CD4-positive, alpha-beta T cell (primary cell): ENCODE measurements at regions not wholly inside any gene's neighbourhood (a gene's known extent, or its start where the extent isn't known, plus 50 kb on each side); places are given as distances from the start of the nearest gene placed in this dataset.
"Not testable (repeated sequence)": the region's sequence is repeated elsewhere in the genome, so short reads cannot be mapped to it uniquely, and the experiment has no call there.

Experiments used
- ATAC-seq: fragments of 200-7000 bp; cut with Tn5 transposase; one replicate; pipeline ENCODE4 v1.10.0; 2022; ENCODE audit warnings: mild to moderate bottlenecking; ENCODE audit not compliant: poor library complexity
- CTCF ChIA-PET: fragments of 350-600 bp; sonication (Branson Sonifier 250); formaldehyde crosslinking; loops from one replicate; lab custom pipeline; 2021; ENCODE audit warnings: antibody characterized with exemption, inconsistent platforms; lab: Charles Lee
- POLR2A ChIA-PET: fragments of 350-600 bp; sonication (Branson Sonifier 250); formaldehyde crosslinking; loops from one replicate; lab custom pipeline; 2021; ENCODE audit warnings: antibody characterized with exemption, inconsistent platforms; lab: Charles Lee
- DNase-seq, 14 experiments: peaks; one replicate each; pipeline ENCODE4 v3.0.0-alpha.2; 2013 to 2020; ENCODE audit warnings: mixed read lengths in 2 of 14
- H3K27ac ChIP-seq, 2 donors: one replicate each; pipeline versions ENCODE4 v1.5.1 to v1.7.0; 2013; ENCODE audit warnings: low read length in 2 of 2, low read depth in 1 of 2, mild to moderate bottlenecking in 1 of 2
- H3K27me3 ChIP-seq, 2 experiments: 1 replicate in 1 of 2; 2 replicates in 1 of 2; pipeline versions ENCODE4 v1.6.1 to v1.7.0; 2013; ENCODE audit warnings: low read length in 2 of 2, control low read depth in 1 of 2, mild to moderate bottlenecking in 1 of 2, moderate library complexity in 1 of 2; ENCODE audit not compliant: insufficient read depth in 2 of 2, control insufficient read depth in 1 of 2
- H3K36me3 ChIP-seq: one replicate; pipeline ENCODE4 v1.6.1; 2013; ENCODE audit warnings: low read length, control low read depth; ENCODE audit not compliant: insufficient read depth
- H3K4me1 ChIP-seq: one replicate; pipeline ENCODE4 v1.6.1; 2013; ENCODE audit warnings: low read length, control low read depth; ENCODE audit not compliant: insufficient read depth
- H3K4me3 ChIP-seq: one replicate; pipeline ENCODE4 v1.5.1; 2013; ENCODE audit warnings: mild to moderate bottlenecking, low read length, moderate library complexity
- H3K9me3 ChIP-seq, 2 experiments: 1 replicate in 1 of 2; 2 replicates in 1 of 2; pipeline versions ENCODE4 v1.6.1 to v1.7.0; 2013; ENCODE audit warnings: low read length in 2 of 2, mild to moderate bottlenecking in 2 of 2, control low read depth in 1 of 2, moderate library complexity in 1 of 2; ENCODE audit not compliant: control insufficient read depth in 1 of 2, insufficient read depth in 1 of 2
- H3K27ac Mint-ChIP-seq: one replicate; pipeline ENCODE4 v1.8.0; 2020; ENCODE audit warnings: mixed read lengths
- H3K27me3 Mint-ChIP-seq: one replicate; pipeline ENCODE4 v1.8.0; 2021; ENCODE audit warnings: mixed read lengths
- H3K36me3 Mint-ChIP-seq: one replicate; pipeline ENCODE4 v1.8.0; 2021; ENCODE audit warnings: low read depth, mixed read lengths
- H3K4me1 Mint-ChIP-seq: one replicate; pipeline ENCODE4 v1.8.0; 2021; ENCODE audit warnings: low read depth, mixed read lengths
- H3K4me3 Mint-ChIP-seq: one replicate; pipeline ENCODE4 v1.8.0; 2020; ENCODE audit warnings: mild to moderate bottlenecking, mixed read lengths
- H3K9me3 Mint-ChIP-seq: one replicate; pipeline ENCODE4 v1.8.0; 2020; ENCODE audit warnings: mixed read lengths
- CTCF ChIP-seq: fragments of 200-600 bp; IDR thresholded peaks from one replicate; pipeline ENCODE4 v1.8.0; 2022; ENCODE audit warnings: antibody characterized with exemption, mild to moderate bottlenecking
- intact Hi-C, 2 experiments: fragments of 100-400 bp; cut with DNase I in 1 of 2; cut with micrococcal nuclease in 1 of 2; formaldehyde crosslinking; loops; one replicate each; pipeline versions ENCODE4 v1.15.1 to v1.9.0; 2023 to 2025; cut with DNase I, micrococcal nuclease

DNA sequence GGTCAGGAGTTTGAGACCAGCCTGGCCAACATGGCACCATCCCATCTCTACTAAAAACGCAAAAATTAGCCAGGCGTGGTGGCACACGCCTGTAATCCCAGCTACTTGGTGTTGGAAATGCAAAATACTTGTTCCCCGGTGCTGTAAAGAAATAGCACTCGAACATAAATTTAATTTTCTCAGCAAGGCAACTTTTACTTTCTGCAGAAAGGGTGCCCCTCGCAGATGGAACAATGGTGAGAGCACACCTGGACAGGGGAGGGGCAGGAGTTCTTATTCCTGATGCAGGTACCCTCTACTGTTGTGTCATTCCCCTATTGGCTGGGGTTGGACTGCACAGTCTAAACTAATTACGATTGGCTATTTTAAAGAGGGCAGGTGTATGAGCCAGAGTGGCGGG lies 139.7 kb downstream of the FHIP1A start:
- H3K27me3 Mint-ChIP-seq: peaks cover 17% of the 10 kb centered on the region
- H3K27ac ChIP-seq: no peak overlapping the region
- H3K4me1 ChIP-seq: no peaks in the 10 kb centered on the region
- DNase-seq (no peak), ATAC-seq (no peak)
- peaks cover 5% of the 10 kb centered on the region for H3K36me3 Mint-ChIP-seq
- TF ChIP-seq CTCF: no peak
- H3K9me3 ChIP-seq: peaks cover 17 to 20% of the 10 kb centered on the region in 2 experiments
- H3K36me3 ChIP-seq: no peaks in the 10 kb centered on the region
- H3K27ac Mint-ChIP-seq: no peak overlapping the region
- ChIA-PET POLR2A (no interaction called here), CTCF (no interaction called here)
- intact Hi-C loops: no loop called here
- H3K4me3 Mint-ChIP-seq: no peak overlapping the region
- H3K9me3 Mint-ChIP-seq: peaks cover 9% of the 10 kb centered on the region
- no peak overlapping the region for H3K4me3 ChIP-seq
- H3K27me3 ChIP-seq: peaks cover 0 to 7% of the 10 kb centered on the region in 2 experiments
- no peaks in the 10 kb centered on the region for H3K4me1 Mint-ChIP-seq

- H3K4me3 Mint-ChIP-seq, ATAC-seq, DNase-seq, CTCF ChIA-PET, H3K4me3 ChIP-seq, POLR2A ChIA-PET, H3K36me3 Mint-ChIP-seq, H3K27ac ChIP-seq, H3K4me1 Mint-ChIP-seq, H3K27me3 ChIP-seq, H3K9me3 Mint-ChIP-seq, intact Hi-C loops, H3K36me3 ChIP-seq, H3K4me1 ChIP-seq, H3K27ac Mint-ChIP-seq: not testable (repeated sequence)
- H3K9me3 ChIP-seq: peaks cover 17 to 20% of the 10 kb centered on the region in 2 experiments
- peaks cover 18% of the 10 kb centered on the region for H3K27me3 Mint-ChIP-seq
Measured at GRCh38 chr4:151549378-151549777, 140.4 kb downstream of the FHIP1A start.

DNA sequence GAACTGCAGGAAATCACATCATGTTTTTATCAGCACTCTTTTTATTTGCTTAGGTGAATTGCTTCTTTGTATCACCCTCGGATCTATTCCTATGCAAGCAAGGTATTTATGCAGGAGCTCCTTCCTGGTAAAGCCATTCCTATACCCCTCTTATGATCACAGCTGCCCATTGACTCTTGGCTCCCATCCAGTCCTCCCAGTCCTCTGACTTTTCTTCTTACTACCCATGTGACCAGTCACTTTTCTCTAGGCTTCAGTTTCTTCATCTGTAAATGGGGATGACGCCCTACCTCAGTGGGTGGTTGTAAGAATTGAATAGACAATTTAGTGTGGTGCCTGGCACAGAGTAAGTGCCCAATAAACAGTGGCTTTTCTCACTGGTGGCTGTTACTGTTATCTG lies 144.9 kb downstream of the FHIP1A start:
- H3K9me3 ChIP-seq: peaks cover 4 to 8% of the 10 kb centered on the region in 2 experiments
- H3K27ac ChIP-seq: no peak overlapping the region
- H3K4me3 ChIP-seq: no peak overlapping the region
- intact Hi-C loops: no loop called here
- Mint-ChIP-seq H3K36me3 (peaks cover 3% of the 10 kb centered on the region), H3K27me3 (peaks cover 46% of the 10 kb centered on the region), H3K27ac (no peak overlapping the region), H3K4me1 (no peaks in the 10 kb centered on the region), H3K4me3 (no peak overlapping the region), H3K9me3 (peaks cover 7% of the 10 kb centered on the region)
- ATAC-seq (no peak), DNase-seq (no peak)
- TF ChIP-seq CTCF: no peak
- no peaks in the 10 kb centered on the region for H3K36me3 ChIP-seq
- no peaks in the 10 kb centered on the region for H3K4me1 ChIP-seq
- ChIA-PET POLR2A (no interaction called here), CTCF (no interaction called here)
- peaks cover 5 to 8% of the 10 kb centered on the region in 2 experiments for H3K27me3 ChIP-seq
